Endothelial cell of umbilical vein (primary cell): ENCODE measurements at regions not wholly inside any gene's neighbourhood (a gene's known extent, or its start where the extent isn't known, plus 50 kb on each side); places are given as distances from the start of the nearest gene placed in this dataset.

Source experiments
- BruUV-seq: library from RNA; stranded (reverse); fragments of 400-500 nt; replicated peaks from 2 replicates; lab custom pipeline; 2021; lab: Mats Ljungman, UMichigan
- CTCF ChIA-PET: fragments of 300-600, 350-600 bp; sonication (Branson Sonifier 250); formaldehyde crosslinking; loops from one replicate; lab custom pipeline; 2021; ENCODE audit warnings: antibody characterized with exemption, inconsistent platforms; lab: Charles Lee
- POLR2A ChIA-PET: fragments of 300-600, 350-600 bp; sonication (Branson Sonifier 250); formaldehyde crosslinking; loops from one replicate; lab custom pipeline; 2021; ENCODE audit warnings: antibody characterized with exemption, inconsistent platforms; lab: Charles Lee
- DNase-seq: peaks from one replicate; pipeline ENCODE4 v3.0.0-alpha.2; 2011; ENCODE audit warnings: low read depth, low spot score
- FAIRE-seq: peaks from 2 replicates; lab custom pipeline; 2011; peaks lifted over from hg19 to GRCh38; lab: Jason Lieb, UNC
- H2AFZ ChIP-seq: 2 replicates; pipeline ENCODE4 v1.6.0; 2012; ENCODE audit warnings: low read depth, low read length, control low read depth, inconsistent platforms
- H3K27ac ChIP-seq: 2 replicates; pipeline ENCODE4 v1.5.1; 2011; ENCODE audit warnings: low read depth, mild to moderate bottlenecking, control low read depth, low read length, moderate library complexity; ENCODE audit not compliant: insufficient read depth
- H3K27me3 ChIP-seq, 2 experiments: 2 replicates each; pipeline versions ENCODE4 v1.6.0 to v1.6.1; 2011; ENCODE audit warnings: low read length in 2 of 2, mixed read lengths in 1 of 2; ENCODE audit not compliant: control insufficient read depth in 2 of 2, insufficient read depth in 2 of 2
- H3K36me3 ChIP-seq, 2 experiments: 2 replicates in 1 of 2; 3 replicates in 1 of 2; pipeline ENCODE4 v1.5.1; 2011; ENCODE audit warnings: low read length in 2 of 2, mild to moderate bottlenecking in 1 of 2, moderate library complexity in 1 of 2; ENCODE audit not compliant: control insufficient read depth in 2 of 2, insufficient read depth in 2 of 2; ENCODE audit errors: extremely low read depth in 1 of 2
- H3K4me1 ChIP-seq: 3 replicates; pipeline ENCODE4 v1.5.1; 2011; ENCODE audit warnings: mild to moderate bottlenecking, low read length; ENCODE audit not compliant: control insufficient read depth, insufficient read depth; ENCODE audit errors: extremely low read depth
- H3K4me2 ChIP-seq: 2 replicates; pipeline ENCODE4 v1.6.1; 2011; ENCODE audit warnings: low read length, control low read depth, mixed read lengths; ENCODE audit not compliant: insufficient read depth
- H3K4me3 ChIP-seq, 3 experiments: fragments of 200-600 bp in 1 of 3; sonication (generic), shearing (Covaris generic) in 1 of 3; replicated peaks in 1 of 3; 2 replicates each; pipeline ENCODE4 v1.5.1; 2011 to 2016; ENCODE audit warnings: control low read depth in 3 of 3, low read length in 3 of 3, mild to moderate bottlenecking in 2 of 3, inconsistent platforms in 1 of 3, low read depth in 1 of 3, moderate library complexity in 1 of 3; ENCODE audit not compliant: insufficient read depth in 1 of 3
- H3K79me2 ChIP-seq: 2 replicates; pipeline ENCODE4 v1.6.0; 2012; ENCODE audit warnings: low read length, inconsistent platforms; ENCODE audit not compliant: control insufficient read depth, insufficient read depth
- H3K9ac ChIP-seq: replicated peaks from 2 replicates; pipeline ENCODE3; 2011; ENCODE audit warnings: low read length, control low read depth; ENCODE audit not compliant: insufficient read depth; ENCODE audit errors: extremely low read depth
- H3K9me1 ChIP-seq: replicated peaks from 3 replicates; pipeline ENCODE4 v1.6.0; 2011; ENCODE audit warnings: mild to moderate bottlenecking, low read length; ENCODE audit not compliant: control insufficient read depth, insufficient read depth; ENCODE audit errors: extremely low read depth
- H3K9me3 ChIP-seq: replicated peaks from 2 replicates; pipeline ENCODE4 v1.5.1; 2012; ENCODE audit warnings: low read length, inconsistent platforms; ENCODE audit not compliant: control insufficient read depth, insufficient read depth
- H4K20me1 ChIP-seq: replicated peaks from 2 replicates; pipeline ENCODE3; 2011; ENCODE audit warnings: mild to moderate bottlenecking, low read length; ENCODE audit not compliant: control insufficient read depth, insufficient read depth; ENCODE audit errors: extremely low read depth
- EZH2 ChIP-seq: IDR thresholded peaks from 2 replicates; pipeline ENCODE4 v1.6.1; 2012; ENCODE audit warnings: borderline replicate concordance, low read depth, mild to moderate bottlenecking, moderate library complexity, low read length, inconsistent platforms; ENCODE audit not compliant: severe bottlenecking
- FOS ChIP-seq: IDR thresholded peaks from 2 replicates; pipeline ENCODE4 v1.6.1; 2011; ENCODE audit warnings: mild to moderate bottlenecking, low read length, moderate library complexity, borderline replicate concordance; ENCODE audit not compliant: insufficient read depth
- GATA2 ChIP-seq: IDR thresholded peaks from 2 replicates; pipeline ENCODE4 v1.7.0; 2011; ENCODE audit warnings: low read depth, mild to moderate bottlenecking, moderate library complexity, mixed read lengths, low read length; ENCODE audit not compliant: insufficient read length, insufficient read depth
- JUN ChIP-seq: IDR thresholded peaks from 2 replicates; pipeline ENCODE4 v1.6.1; 2011; ENCODE audit warnings: borderline replicate concordance, low read depth; ENCODE audit not compliant: insufficient read length, insufficient read depth
- MYC ChIP-seq: IDR thresholded peaks from one replicate; pipeline ENCODE4 v1.6.1; 2011; ENCODE audit warnings: mild to moderate bottlenecking, low read depth, low read length
- POLR2A ChIP-seq: IDR thresholded peaks from 2 replicates; pipeline ENCODE4 v1.6.1; 2012; ENCODE audit warnings: low read depth, mild to moderate bottlenecking, control low read depth, low read length
- POLR2AphosphoS5 ChIP-seq: IDR thresholded peaks from 2 replicates; pipeline ENCODE4 v1.6.1; 2012; ENCODE audit warnings: low read depth, mild to moderate bottlenecking, control low read depth, low read length, moderate library complexity; ENCODE audit not compliant: insufficient read depth
- dilution Hi-C: fragments of 300-500 bp; cut with MboI; formaldehyde crosslinking; loops from one replicate; pipeline ENCODE4 v1.15.0; 2019; ENCODE audit warnings: low sequenced_read_pairs; ENCODE audit not compliant: extremely low pct_ligation_motif_present
- intact Hi-C: fragments of 100-400 bp; cut with micrococcal nuclease; formaldehyde crosslinking; loops from one replicate; pipeline ENCODE4 v1.10.0; 2022
- TF ChIP-seq, protein P1 (sequence below): IDR thresholded peaks from 2 replicates; pipeline ENCODE4 v1.6.1; 2011; ENCODE audit not compliant: insufficient read depth, insufficient read length
- TF ChIP-seq, protein P2 (sequence below), 2 donors: IDR thresholded peaks; 1 replicate in 1 of 2; 2 replicates in 1 of 2; pipeline ENCODE4 v1.5.1; 2011; ENCODE audit warnings: low read length in 2 of 2, mild to moderate bottlenecking in 2 of 2, moderate library complexity in 2 of 2, control low read depth in 1 of 2, inconsistent platforms in 1 of 2, low read depth in 1 of 2; ENCODE audit not compliant: insufficient read depth in 1 of 2; ENCODE audit errors: extremely low read depth in 1 of 2

DNA sequence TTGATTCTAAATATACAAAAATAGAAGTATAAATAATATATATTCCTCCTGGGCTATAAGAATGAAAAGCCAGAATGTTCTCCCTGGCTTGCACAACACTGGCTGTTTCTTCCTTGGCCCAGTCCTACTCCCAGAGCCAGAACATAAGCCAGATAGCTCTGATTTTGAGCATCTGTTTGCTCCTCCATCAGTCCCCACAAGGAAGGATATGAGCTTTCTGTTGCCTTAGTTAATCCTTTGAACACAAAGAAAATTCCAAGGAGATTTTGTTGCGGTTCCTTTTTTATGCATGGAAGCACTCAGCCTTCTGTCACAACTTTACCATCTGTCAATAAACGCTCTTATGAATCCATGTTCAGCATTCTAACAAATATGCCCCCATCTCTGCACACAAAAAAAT lies 361.8 kb downstream of the IPMK start:
- FAIRE-seq = no peak
- POLR2A ChIA-PET = no interaction called here
- CTCF ChIA-PET = no interaction called here
- H3K79me2 ChIP-seq = no peaks in the 10 kb centered on the region
- H3K9me3 ChIP-seq = no peaks in the 10 kb centered on the region
- H4K20me1 ChIP-seq = no peaks in the 10 kb centered on the region
- H3K9me1 ChIP-seq = no peaks in the 10 kb centered on the region
- TF ChIP-seq GATA2 (no peak), JUN (no peak), MYC (no peak), POLR2AphosphoS5 (no peak), POLR2A (no peak), EZH2 (no peak), FOS (no peak)
- TF ChIP-seq, protein P1, sequence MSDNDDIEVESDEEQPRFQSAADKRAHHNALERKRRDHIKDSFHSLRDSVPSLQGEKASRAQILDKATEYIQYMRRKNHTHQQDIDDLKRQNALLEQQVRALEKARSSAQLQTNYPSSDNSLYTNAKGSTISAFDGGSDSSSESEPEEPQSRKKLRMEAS = no peak
- TF ChIP-seq, protein P2, sequence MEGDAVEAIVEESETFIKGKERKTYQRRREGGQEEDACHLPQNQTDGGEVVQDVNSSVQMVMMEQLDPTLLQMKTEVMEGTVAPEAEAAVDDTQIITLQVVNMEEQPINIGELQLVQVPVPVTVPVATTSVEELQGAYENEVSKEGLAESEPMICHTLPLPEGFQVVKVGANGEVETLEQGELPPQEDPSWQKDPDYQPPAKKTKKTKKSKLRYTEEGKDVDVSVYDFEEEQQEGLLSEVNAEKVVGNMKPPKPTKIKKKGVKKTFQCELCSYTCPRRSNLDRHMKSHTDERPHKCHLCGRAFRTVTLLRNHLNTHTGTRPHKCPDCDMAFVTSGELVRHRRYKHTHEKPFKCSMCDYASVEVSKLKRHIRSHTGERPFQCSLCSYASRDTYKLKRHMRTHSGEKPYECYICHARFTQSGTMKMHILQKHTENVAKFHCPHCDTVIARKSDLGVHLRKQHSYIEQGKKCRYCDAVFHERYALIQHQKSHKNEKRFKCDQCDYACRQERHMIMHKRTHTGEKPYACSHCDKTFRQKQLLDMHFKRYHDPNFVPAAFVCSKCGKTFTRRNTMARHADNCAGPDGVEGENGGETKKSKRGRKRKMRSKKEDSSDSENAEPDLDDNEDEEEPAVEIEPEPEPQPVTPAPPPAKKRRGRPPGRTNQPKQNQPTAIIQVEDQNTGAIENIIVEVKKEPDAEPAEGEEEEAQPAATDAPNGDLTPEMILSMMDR (IDR thresholded peaks at IDR 0.05; ENCODE audit: extremely low read depth in 1 of 2, insufficient read depth in 1 of 2, low read depth in 1 of 2, low read length in 2 of 2) = no peak
- no peak overlapping the region for H2AFZ ChIP-seq
- H3K27ac ChIP-seq = no peak overlapping the region
- intact Hi-C loops (no loop called here), dilution Hi-C loops (no loop called here)
- H3K4me3 ChIP-seq = no peak overlapping the region
- BruUV-seq = no TSS peak
- no peak for DNase-seq
- H3K4me1 ChIP-seq = no peaks in the 10 kb centered on the region
- no peak overlapping the region for H3K9ac ChIP-seq
- H3K4me2 ChIP-seq = no peak overlapping the region
- H3K27me3 ChIP-seq = no peaks in the 10 kb centered on the region
- H3K36me3 ChIP-seq = no peaks in the 10 kb centered on the region
